Stimulated activated CD4-positive, alpha-beta T cell treated with anti-CD3 and anti-CD28 coated beads, TNF-alpha, amount 100 ng/mL, for 48 hours (primary cell): ENCODE measurements at regions not wholly inside any gene's neighbourhood (a gene's known extent, or its start where the extent isn't known, plus 50 kb on each side); places are given as distances from the start of the nearest gene placed in this dataset.
"Not testable (repeated sequence)": the region's sequence is repeated elsewhere in the genome, so short reads cannot be mapped to it uniquely, and the experiment has no call there.

Experiments used
- DNase-seq, 3 donors: peaks; one replicate each; pipeline ENCODE4 v3.0.0-alpha.2; 2020; ENCODE audit warnings: low read depth in 3 of 3

- no peak for DNase-seq
Observed at GRCh38 chr11:82536706-82537105, 197.0 kb downstream of the FAM181B start.

DNA sequence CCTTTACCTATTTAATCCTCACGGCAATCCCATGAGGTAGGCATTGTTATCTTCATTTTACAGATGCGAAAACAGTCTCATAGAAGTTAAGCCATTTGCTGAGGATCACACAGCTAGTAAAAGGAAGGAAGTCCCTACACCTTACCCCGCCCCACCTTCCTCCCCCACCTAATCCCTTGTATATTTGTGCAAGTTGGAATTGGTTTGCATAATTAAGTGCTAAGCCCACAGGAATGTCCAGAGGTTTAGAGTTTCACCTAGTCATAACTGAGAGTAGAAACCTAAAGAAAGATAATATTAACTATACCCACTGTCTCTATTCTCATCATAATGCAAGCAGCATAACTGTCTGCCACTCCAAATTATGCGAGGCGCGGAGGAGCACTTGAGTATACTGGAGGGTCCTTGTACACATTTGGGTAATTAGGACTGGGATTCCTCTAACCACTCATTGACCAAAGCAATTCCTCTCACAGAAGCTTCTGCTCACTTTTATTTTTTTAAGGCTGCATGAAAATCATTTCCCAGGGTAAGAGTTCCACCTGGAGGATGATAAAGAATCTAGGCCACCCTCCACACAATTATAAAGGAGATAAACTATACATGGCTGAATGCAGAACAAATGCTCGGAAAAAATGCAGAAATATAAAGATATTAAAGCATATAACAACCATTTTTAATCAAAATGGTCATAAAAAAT, 199.9 kb downstream of the FAM181B start:
- DNase-seq = no peak

GRCh38 chr11:82529936-82530335, 203.7 kb downstream of the FAM181B start:
- DNase-seq = no peak

GRCh38 chr11:82527081-82527584, 206.5 kb downstream of the FAM181B start:
- DNase-seq = no peak

DNA sequence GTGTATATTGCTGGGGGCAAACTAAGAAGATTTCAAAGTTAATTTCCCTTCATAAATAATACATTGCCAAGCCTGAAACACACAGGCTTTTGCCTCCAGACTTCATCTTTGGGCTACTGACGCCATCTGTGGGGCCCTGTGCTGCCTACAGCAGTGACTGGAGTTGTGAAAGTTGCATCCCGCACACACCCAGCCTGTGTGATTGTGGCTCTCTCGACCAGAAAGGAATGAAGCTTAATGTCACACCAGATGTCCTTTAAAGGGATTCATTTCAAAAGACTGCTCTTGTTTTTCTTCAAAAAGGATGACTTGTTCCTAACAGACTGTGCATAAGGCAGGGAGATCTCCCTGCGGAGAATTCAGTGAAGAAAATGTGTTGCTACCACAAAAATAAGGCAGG, 210.5 kb downstream of the FAM181B start:
- no peak for DNase-seq

GRCh38 chr11:82521427-82521826, 212.2 kb downstream of the FAM181B start:
- no peak for DNase-seq

GRCh38 chr11:82507288-82507687, 226.4 kb downstream of the FAM181B start:
- DNase-seq = no peak

GRCh38 chr11:82505379-82505778, 228.3 kb downstream of the FAM181B start:
- DNase-seq = no peak

- DNase-seq = not testable (repeated sequence)
Observed at GRCh38 chr11:82501174-82501573, 232.5 kb downstream of the FAM181B start.

DNA sequence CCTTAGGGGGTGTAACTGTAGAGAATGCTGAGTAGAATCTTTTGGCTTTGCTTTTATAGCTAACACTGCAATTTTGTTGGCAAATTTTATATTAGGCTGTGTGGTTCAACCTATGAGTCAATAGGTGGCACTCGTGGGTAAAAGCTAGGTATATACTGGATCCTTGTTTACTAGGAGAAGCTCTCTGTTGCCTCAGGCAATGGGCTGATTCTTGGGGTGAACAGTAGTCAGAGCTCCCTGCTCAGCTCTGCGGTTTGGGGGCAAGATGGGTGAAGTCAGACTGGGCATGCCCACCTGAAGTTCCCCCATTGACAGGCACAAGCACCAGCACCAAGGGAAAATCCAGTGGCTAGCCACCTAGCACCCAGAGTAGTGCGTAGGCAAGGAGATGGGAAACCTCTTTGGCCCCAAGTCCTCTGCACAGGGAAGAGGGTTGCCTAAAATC, 238.7 kb downstream of the FAM181B start:
- no peak for DNase-seq

DNA sequence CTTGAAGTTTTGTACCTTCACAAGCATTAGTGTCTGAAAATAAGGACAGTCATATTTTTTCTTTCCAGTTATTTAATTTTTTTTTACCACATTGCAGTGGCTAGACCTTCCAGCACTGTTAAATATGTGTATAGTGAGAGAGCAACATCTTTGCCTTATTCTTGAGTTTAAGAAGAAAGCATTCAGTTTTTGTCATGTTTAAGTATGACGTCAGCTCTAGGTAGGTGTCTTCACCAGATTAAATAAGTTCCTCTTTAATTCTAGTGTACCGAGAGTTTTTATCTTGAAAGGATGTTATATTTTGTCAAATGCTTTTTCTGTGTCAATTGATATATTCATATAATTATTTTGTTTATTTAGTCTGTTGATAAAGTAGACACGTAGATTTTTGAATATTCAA, 258.8 kb downstream of the FAM181B start:
- DNase-seq = no peak

DNA sequence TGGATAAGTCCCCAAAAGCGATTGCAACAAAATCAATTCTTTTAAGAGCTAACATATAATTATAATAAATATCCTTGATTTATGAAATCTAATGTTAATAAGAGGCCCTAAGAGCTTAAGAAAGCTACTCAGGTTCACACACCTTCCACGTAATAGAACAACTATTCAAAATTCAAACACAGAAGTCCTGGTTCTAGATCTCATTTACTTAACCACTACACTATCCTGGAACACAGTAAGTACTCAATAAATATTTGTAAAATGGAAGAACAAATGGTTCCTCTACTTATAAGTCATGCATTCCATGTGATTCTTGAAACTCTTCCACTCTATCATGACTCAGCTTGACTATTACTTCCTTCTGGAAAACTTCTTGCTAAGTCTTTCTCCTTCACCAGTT, 268.2 kb downstream of the FAM181B start:
- DNase-seq = no peak

- DNase-seq = no peak
Observed at GRCh38 chr11:82462608-82463242, 270.9 kb downstream of the FAM181B start.

- no peak for DNase-seq
Observed at GRCh38 chr11:82458761-82459160, 274.9 kb downstream of the FAM181B start.

GRCh38 chr11:82458147-82458546, 275.5 kb downstream of the FAM181B start:
- no peak for DNase-seq

DNA sequence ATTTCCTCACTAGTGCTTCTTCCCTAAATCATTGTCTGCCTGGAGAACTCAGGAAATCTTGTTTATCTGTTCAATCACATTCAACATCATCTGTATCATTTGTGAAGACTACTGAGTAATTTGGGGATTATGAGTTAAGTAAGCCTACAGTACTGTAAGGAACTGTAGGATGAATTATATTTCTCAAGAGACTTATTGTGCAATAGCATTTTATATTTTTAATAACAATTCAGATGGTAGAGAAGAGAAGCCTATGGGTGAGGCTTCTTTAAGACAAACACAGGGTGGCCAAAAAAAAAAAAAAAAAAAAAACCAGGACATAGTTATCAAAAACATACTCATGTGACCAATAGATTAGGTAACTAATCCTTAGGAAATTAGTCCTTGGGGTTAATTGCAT, 282.7 kb downstream of the FAM181B start:
- no peak for DNase-seq

DNA sequence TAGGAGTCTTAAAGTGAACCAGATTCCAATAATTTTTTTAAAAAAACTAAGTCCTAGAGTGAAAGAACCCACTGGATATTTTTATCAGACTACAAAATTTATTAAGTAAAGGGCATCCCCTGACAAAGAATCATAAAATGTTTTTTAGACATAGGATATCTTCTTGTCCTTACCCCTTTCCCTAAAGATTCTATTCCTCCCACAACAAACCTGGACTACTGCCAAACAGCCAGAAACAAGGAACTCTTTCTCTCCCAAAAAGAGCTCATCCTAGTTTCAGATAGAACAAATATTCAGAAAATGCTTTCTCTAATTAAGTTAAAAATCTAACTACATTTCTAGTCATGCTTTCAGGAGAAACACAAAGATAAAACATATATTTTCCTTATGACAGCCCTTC, 327.1 kb downstream of the FAM181B start:
- no peak for DNase-seq

DNA sequence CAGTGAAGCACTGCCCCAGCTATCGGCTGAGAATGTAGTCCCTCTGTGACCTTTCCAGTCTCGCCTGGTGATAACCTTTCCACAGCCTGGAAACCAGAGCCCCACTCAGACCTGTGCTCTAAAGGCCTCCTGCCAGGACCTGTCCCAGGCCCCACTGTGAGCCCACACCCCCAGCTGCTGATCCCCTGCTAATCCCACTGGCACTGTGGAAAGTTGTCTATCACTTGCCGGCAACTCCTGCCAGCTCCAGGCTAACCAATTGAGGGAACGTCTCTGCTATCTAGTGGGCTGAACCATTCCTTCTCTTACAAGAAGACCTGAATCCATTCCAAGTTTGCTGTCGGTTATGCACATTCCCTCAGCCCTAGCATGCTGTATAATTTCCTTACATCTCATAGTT, 328.2 kb downstream of the FAM181B start:
- no peak for DNase-seq

DNA sequence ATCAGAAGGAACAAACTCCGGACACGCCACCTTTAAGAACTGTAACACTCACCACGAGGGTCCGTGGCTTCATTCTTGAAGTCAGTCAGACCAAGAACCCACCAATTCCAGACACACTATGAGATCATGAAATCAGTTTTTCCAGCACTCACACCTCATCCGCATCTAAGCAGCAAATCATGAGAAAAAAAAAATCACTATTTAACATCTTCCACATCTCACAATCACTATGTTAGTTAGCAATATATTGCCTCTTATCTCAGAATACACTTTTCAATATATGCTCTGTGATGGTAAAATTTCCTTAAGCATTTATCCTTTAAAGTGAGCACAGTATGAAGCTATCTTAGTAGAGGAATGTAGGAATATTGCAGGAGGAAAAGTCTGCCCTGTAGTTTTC, 328.7 kb downstream of the FAM181B start:
- DNase-seq = no peak

- no peak for DNase-seq
Observed at GRCh38 chr11:82403640-82404305, 329.9 kb downstream of the FAM181B start.

DNA sequence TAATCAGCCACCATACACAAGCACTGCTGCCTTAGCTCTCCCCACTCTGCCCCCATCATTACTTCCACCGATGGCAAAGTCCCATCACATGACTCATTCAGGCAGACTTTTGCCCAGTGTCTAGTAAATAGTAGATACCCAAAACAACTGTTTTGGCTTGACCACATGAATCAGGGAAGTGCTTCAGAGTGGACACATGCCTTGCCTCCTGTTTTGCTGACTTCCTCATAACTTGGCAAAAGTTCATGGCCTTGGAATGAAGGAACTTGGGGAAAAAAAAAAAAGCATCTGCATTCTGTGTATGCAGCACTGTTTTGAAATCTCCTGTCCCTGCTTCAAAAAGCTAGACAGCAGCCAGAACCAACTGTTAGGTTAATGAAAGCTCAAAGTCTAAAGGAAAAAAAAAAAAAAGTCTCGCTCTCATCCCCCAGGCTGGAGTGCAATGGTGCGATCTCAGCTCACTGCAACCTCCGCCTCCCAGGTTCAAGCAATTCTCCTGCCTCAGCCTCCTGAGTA, 335.3 kb downstream of the FAM181B start:
- no peak for DNase-seq

- DNase-seq = not testable (repeated sequence)
Observed at GRCh38 chr11:82396639-82397038, 337.0 kb downstream of the FAM181B start.

DNA sequence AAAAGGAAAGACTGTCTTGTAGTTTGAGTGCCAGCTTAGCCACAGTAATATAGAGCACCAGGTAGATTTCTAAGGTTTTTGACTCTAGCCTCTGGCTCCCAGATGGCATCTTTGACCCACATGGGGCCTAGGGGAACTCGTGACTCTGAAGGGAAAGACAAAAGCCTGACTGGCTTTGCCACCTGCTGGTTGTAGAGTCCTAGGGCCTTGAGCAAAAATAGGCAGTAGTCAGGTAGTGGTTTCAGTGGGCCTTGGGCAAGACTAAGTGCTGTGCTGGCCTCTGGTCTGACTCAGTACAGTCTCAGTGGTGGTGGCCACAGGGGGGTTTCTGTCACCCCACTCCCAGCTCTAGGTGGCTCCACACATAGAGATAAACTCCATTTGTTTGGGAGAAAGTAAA, 349.4 kb downstream of the FAM181B start:
- no peak for DNase-seq
